Activated T-cell treated with anti-CD3 and anti-CD28 coated beads for 1 hour (primary cell): ENCODE measurements at regions not wholly inside any gene's neighbourhood (a gene's known extent, or its start where the extent isn't known, plus 50 kb on each side); places are given as distances from the start of the nearest gene placed in this dataset.

Source experiments
- DNase-seq: peaks from one replicate; pipeline ENCODE4 v3.0.0-alpha.2; 2020; ENCODE audit warnings: low read depth

DNA sequence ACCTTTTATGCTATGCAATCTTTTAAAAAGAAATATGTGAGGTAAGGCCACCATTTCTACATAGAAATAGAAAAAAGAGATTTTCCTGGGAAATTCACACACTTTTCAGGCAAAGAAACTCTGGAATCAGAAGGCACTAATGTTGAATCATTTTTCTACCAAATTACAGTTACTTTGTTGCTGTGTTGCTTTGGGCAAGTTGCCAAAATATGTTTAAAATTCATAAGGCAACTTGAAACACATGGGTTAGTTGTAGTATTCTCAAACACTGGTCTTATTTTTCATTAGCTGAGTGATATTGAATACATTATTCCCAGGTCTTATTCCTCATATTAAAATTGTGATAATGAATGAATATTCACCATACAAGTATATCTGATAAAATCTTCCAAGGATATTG lies 195.0 kb upstream of the SLITRK1 start:
- DNase-seq: no peak

DNA sequence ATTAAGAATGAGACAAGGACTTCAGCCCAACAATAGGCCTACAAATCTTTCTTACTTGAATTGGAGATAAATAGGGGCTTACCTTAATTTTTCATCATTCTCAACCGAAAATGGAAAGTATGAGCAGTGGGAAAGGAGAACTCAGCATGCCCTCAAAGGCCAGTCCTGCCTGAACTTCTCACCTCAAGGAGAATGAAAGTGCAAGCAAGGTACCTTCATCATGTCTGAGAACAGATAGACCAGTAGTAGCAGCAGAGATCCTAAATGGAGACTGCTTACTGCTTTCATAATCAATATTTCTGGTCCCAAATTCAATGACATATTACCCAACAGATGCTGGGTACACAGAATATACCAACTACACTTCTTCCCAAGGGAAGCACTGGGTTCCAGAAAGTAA lies 194.0 kb upstream of the SLITRK1 start:
- DNase-seq: no peak

DNA sequence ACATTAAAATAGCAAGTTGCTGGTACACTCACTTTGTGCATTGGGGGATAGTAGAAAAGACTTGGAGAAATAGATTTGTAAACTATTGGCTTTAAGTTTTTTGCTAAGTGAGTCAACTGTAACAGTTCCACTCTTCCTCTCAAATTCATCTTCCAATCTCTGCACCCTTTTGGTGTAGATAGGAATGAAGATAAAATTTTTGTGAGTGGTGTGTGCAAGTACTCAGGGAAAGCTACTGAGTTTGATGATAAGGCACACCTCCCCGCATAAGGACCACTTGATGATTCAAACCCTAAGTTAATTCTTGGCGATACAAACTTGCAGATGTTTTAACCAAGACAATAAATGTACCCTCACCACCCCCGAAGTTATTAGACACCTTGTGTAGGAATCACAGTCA lies 168.3 kb upstream of the SLITRK1 start:
- no peak for DNase-seq

DNA sequence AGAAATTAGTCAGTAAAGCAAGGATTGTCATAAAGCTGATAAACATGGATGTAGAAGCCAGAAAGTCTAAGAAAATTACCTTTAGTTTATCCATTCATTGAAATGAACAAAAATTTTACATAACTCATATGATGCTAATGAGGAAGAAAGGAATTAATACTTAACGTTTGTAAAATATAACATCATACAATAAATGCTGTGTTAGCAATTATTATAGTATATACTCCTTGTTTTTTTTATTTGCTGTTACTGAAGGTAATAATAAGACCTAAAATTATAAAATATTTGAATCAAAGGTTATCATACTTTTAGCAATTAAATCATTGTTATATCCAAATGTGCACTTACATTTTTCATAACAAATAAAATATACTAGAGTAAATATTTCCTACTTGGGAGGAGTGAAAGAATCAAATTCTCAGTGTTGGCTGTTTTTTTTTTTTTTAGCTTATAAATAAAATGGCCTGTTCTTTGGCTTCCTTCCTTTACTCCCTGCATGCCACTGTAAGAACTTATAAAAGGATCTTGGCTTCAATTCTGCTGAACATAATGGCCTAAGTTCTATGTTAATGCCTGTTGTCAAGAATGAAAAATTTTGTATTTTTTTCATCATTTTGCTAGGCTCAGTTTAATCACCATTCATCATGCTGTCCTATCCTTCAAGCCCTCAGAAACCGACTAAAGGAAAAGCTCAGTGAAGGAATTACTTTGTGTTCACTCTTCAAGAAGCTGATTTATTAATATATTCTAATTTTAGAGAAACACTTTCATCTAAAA lies 167.4 kb upstream of the SLITRK1 start:
- no peak for DNase-seq

DNA sequence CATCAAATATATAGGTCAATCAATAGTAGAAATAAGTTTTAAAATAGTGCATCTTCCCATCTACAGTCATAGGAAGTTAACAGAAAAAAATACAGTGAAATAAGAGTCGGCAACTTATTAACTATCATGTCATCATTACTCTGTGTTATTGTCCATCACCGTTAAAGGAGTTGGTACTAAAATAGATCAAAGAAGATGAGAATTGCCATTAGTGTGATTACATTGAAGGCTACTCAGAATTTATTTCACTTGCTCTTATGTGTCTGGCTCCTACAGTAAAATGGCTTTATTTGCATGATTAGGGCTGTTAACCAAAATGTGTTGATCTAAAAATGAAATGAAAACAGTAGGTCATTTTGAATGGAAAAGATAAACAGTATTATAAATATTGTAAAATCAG lies 162.5 kb upstream of the SLITRK1 start:
- DNase-seq: no peak

DNA sequence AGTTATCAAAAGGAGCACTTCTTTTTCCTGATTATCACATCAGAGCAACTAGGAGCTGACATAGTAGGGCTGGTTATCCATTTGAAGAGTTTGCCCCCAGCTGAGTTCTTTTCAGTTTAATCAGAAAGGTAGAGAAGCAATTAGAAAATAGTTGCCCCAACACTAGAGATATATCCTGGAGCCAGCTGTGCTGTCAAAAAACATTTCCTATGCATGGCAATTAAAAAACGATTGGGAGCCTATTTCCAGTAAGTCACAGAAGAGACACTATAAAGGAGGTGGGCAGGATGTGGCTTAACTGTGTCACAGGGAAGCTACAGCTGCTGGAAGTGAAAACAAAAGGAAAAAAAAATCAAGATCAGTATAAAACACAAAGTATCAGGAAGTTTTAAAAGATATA lies 155.7 kb upstream of the SLITRK1 start:
- no peak for DNase-seq

DNA sequence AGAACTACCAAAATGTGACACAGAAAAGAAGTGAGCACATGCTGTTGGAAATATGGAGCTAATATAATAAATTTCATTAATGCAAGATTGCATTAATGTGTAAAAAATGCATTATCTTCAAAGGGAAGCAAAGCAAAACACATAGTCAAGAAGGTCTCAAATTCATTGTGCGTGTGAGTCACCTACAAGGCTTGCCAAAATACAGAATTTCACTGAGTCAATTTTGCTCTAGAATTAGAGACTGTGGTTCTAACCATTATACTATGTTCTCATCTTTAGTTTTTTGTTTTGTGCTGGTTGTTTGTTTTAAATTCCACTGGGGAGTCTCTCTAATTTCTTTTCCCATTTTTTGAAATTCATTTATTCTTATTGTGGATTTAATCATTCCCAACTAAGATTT lies 149.8 kb upstream of the SLITRK1 start:
- DNase-seq: no peak

DNA sequence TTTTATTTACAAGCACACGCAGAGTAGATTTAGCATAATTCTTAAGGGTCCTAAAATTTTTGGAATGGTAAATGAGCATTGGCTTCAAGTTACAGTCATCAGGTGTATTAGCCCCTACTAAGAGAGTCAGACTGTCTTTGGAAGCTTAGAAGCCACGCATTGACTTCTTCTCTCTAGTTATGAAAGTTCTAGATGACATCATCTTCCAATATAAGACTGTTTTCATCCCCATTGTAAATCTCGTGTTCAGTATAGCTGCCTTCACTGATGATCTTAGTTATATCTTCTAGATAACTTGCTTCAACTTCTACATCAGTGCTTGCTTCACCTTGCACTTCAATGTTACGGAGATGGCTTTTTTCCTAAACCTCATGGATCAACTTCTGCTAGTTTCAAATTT lies 148.8 kb upstream of the SLITRK1 start:
- DNase-seq: no peak

DNA sequence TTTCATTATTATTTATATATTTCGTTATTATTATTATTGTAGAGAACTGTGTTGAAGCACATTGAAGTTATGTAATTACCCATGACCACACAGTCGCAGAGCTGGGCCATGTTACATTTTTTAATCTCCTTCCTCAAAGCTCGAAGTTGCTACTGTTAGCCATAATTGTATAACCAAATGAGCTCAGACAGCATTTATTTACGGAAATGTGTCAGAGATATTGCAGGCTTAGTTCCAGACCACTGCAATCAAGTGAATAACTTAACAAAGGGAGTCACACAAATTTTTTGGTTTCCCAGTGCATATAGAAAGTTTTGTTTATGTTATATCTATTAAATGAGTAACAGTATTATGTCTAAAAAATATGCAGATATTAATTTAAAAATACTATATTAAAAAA lies 147.1 kb upstream of the SLITRK1 start:
- DNase-seq: no peak

DNA sequence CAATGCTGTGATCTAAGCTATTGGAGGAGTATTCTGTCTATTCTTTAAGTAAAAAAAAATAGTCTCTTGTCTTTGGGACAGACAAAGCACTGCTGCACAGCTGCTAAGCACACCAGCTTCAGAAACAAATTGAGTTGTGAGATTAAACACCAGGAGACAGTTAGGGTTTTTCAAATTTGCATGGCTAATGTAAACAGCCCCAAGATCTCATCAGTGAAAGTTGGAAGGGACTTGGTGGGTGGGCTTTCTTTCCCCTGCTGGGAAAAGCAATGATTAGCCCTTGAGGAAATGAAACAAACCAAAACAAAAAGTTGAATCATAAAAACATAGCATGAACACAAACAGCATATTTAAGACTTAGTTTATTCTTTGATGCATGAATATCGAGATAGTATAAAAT lies 143.6 kb upstream of the SLITRK1 start:
- DNase-seq: no peak

DNA sequence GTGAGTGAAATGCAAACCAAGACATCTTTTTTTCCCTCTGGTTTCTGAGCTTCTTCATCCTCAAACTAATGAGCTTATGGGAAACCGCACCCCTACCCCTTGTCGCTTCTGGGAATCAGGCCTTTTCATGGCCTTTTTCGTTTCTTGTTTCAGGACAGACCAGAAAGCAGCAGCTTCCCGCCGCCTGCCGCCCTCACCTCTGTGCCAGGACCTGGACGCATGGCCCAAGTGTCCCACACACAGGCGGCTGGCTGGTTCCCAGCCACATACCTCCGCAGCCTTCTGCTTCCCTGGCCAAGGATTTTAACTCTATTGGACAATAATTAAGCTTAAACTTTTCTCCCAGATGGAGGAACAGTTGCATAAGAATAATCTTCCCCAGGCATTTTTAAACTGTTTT lies 114.1 kb upstream of the SLITRK1 start:
- no peak for DNase-seq

DNA sequence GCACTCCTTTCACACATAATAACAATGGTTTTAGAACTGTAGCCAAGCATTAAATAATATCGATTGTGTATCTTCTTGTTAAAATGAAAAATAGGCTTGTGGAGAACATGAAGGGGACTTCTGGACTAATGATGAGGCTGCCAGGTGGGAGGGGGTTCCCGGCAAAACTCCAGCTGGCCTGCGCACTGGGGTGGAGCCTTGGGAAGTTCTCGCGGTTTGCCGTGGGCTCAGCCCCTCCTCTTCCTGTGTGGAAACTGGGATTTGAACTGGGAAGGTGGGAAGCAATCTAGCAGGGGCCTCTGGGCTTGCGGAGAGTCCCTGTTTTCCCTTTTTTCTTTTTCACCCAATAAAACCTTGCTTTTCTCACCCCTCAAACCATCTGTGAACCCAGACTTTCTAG lies 113.7 kb upstream of the SLITRK1 start:
- no peak for DNase-seq

DNA sequence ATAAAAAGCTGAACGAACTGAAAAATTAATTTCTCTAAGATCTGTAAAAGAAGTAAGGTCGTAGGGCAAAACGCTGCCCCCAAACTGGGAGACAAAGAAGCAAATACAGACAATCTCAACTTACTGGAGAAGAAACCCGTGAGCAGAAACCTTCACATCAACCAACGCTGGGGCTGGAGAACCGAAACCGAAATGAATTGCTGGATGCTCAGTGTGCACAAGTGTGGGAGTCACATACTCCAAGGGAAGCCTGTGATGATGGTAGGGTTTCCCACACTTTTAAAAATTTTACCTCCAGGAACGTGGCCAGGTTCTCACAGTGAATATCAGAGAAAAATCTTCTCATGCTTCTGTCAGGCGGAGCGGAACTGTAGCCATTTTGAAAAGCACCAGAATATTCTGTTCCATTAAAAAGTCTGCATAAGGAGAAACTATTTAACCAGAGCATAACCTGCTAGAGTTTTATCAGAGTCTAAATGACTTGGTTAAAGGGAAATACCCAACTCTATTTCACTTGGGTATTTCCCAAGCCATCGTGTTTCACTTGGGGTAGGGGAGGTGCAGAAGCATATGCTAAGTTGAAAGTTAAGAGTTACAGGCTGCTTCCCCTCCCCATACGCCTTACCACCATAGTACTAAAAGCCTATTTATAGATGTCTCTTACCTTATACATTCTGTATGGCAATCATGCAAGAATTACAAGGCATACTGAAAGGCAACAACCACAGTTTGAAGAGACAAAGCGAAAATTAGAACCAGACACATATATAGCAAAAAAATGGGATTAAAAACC lies 110.5 kb upstream of the SLITRK1 start:
- DNase-seq: no peak

DNA sequence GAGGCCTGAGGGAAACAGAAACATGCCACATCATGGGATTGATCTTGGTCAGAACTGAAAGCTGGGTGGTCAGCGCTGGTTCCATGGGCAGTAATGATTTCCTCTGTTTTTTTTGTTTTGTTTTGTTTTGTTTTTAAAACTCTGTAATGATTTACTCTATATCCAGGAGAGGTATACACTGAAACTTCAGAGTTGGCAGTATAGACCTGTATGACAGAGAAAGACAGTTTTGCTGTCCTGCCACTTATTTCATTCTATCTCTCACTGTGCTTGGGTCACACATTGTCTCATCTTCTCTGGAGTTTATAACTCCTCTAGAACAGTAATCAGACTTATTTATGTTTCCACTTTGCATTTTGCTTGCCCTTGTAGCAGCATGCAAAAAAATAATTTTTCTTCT lies 105.1 kb upstream of the SLITRK1 start:
- DNase-seq: no peak

DNA sequence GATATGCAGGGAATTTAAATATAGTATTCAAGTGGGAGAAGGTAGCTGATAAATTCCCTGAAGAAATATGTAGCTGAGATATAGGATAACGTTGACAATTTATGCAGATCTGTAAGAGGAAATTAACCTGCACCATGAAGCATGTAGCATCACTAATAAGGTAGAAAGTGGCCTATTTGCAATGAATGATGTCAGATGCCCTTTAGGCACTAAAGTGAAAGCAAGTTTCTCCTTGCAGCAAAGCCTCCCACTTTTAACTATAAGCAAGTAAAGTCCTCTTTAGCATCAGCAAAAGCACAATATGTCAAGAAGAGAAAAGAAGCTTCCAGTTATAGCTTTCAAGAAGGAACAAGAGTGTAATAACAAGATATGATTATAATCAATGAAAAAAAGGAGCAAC lies 102.5 kb upstream of the SLITRK1 start:
- DNase-seq: no peak

DNA sequence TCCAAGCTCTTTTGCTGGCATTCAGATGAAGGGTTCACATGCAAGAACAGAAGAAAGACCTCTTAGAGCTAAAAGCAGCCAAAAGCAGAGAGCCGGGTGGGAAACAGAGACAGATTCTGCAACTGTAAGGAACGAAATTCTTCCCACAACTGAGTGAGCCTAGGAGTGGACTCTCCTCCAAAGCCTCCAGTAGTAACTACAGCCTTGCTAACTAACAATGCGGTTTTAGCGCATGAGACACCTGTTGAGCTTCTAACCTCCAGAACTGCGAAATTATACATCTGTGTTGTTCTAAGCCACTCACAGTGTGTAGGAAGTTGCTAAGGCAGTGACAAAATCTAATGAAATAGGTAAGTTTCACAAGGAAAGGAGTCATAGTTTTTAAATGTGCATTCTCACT lies 98.1 kb upstream of the SLITRK1 start:
- DNase-seq: no peak

DNA sequence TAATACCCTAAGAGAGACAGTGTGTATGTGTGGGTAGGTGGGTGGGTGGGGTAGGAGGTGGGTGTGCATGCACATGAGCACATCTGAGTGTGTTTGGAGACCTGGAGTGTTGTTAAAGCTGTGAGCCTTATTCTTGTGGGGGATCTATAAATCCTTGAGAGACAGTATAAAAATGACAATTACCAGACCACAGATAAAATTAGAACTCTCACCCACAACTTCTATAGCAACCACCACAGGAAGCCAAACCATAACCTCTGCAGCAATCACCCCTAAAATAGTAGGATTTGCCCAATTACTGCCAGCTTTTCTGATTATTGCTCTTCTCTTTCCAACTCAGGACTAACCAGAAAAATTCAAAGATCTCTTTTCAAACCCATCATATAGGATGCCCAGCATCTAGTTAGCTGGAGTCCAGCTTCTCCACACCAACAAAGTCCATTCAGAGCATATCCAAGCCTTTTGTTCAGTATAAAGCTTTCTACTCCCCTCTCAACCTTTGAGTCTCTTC lies 93.4 kb upstream of the SLITRK1 start:
- DNase-seq: no peak

DNA sequence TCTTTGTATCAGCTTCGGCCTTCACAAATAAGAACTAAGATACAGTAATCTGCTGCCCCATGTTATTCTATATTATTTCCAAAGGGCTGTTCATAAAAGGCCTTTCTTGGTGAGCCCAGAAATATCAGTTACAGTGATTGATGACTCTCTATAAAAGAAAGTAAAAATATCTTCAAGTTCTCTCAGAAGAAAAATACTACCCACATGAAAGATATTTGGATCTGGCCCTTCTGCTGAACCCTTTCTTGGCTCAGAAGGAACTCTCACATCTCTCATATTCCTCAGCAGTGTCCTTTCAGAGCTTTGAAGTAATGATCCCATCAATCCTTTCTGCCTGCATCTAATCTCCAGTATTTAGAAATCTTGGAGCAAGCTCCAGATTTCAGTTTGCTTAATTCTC lies 76.3 kb upstream of the SLITRK1 start:
- DNase-seq: no peak

DNA sequence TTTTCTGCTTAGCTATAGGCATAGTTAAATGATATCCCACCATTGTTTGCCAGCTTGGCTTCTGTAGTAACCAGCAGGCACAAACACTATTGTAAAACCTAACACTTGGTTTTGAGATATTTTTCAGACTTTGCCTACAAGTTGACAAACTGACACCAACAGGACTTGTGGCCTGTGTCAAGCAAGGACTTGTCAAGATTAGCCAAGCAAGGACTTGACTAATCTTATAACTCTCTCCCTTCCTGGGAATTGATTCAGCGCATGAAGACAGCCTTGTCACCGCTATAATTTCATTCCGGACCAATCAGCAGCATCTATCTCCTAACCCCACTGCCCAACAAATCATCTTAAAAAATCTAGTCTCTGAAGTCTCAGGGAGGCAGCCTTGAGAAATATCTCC lies 72.7 kb upstream of the SLITRK1 start:
- no peak for DNase-seq

DNA sequence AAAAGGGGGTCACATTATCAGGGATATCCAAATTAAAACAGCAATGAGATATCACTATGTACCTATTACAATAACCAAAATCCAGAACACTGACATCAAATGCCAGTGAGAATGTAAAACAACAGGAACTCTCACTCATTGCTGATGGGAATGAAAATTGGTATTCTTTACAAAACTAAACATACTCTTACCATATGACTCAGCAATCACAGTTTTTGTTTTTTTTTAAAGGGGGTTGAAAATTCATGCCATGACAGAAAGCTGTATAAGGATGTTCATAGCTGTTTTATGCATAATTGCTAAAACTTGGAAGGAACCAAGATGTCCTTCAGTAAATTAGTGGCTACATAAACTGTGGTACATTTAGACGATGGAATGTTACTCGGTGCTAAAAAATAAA lies 71.6 kb upstream of the SLITRK1 start:
- no peak for DNase-seq

DNA sequence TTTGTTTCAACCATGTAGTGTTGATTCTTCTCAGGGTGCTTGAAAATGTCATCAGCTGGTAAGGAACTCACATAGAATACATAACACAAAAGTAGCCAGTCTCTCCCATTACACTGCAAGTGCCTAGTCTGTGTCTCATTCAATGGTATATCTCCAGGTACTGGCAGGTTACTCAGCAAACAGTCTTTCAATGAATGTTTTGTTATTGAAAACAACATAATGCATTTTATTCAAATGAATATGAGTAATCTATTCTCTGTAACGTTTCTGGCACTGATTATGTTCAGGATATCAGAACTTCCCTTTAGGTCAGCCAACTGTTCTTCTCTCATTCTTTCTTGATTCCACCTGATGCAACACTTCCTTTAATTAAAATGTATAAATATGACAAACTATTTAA lies 68.0 kb upstream of the SLITRK1 start:
- no peak for DNase-seq

DNA sequence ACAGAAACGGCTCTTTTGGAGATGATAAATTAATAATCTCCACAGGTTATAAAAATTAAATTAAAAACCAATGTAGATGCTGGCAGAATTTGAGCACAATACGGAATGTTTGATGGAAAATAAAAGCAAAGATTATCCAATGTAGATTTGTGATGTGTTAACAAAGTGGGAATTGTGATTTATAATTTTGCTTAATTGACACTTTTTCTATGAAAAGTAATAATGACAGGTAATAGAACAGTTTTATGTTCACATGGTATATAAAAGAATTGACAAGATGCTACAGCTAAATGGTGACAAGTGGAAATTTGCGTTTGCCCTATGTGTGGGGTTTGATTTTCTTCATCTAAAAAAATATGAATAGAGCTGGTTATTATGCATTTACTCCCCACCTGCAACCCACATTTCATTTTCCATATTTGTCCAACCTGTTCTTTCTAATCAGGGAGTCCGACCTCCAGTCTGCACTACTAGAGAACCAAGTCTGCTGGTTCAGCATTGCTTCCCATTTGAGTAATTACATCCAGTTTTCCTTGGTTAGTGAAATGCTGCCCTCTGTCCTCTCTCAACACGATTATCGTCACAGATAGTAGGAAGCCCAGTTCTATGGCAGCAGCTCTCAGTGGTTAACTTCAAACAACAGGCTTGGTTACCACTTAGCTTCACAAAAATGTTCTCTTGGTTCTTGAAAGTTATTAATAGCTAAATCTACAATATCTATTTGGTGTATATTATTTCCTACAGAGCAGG lies 61.4 kb upstream of the SLITRK1 start:
- no peak for DNase-seq
